Heart left ventricle (tissue), 16 donors: ENCODE measurements at regions not wholly inside any gene's neighbourhood (a gene's known extent, or its start where the extent isn't known, plus 50 kb on each side); places are given as distances from the start of the nearest gene placed in this dataset.
A peak's percentile ranks its signal among the peaks of the same experiment; 100 is the strongest.

ENCODE experiments used
- ATAC-seq, 4 donors: fragments of 200-7000 bp; cut with Tn5 transposase; one replicate each; pipeline ENCODE4 v1.9.1; 2020 to 2022; ENCODE audit warnings: moderate library complexity in 4 of 4, mild to moderate bottlenecking in 3 of 4, moderate number of reproducible peaks in 1 of 4
- DNase-seq, 5 donors: peaks; one replicate each; pipeline ENCODE4 v3.0.0-alpha.2; 2020
- H3K27ac ChIP-seq, 12 donors: fragments of 200-600 bp; sonication (generic) in 4 of 12; one replicate each; pipeline versions ENCODE4 v1.5.0 to v1.8.0; 2016 to 2022; ENCODE audit warnings: mild to moderate bottlenecking in 2 of 12
- H3K27me3 ChIP-seq, 9 donors: fragments of 200-600 bp; sonication (generic) in 2 of 9; one replicate each; pipeline versions ENCODE4 v1.5.1 to v1.8.0; 2016 to 2022; ENCODE audit warnings: mild to moderate bottlenecking in 3 of 9
- H3K36me3 ChIP-seq, 9 donors: fragments of 200-600 bp; sonication (generic) in 2 of 9; one replicate each; pipeline versions ENCODE4 v1.5.0 to v1.8.0; 2018 to 2022; ENCODE audit warnings: mild to moderate bottlenecking in 2 of 9
- H3K4me1 ChIP-seq, 12 donors: fragments of 200-600 bp; sonication (generic) in 4 of 12; one replicate each; pipeline versions ENCODE4 v1.5.0 to v1.8.0; 2016 to 2022; ENCODE audit warnings: mild to moderate bottlenecking in 3 of 12
- H3K4me3 ChIP-seq, 12 donors: fragments of 200-600 bp; sonication (generic) in 4 of 12; one replicate each; pipeline versions ENCODE4 v1.5.0 to v1.8.0; 2017 to 2022; ENCODE audit warnings: mild to moderate bottlenecking in 9 of 12, moderate library complexity in 4 of 12
- H3K9me3 ChIP-seq, 12 donors: fragments of 200-600 bp; sonication (generic) in 4 of 12; one replicate each; pipeline versions ENCODE4 v1.5.0 to v1.8.0; 2016 to 2022; ENCODE audit warnings: mild to moderate bottlenecking in 1 of 12
- POLR2A ChIP-seq, 2 donors: fragments of 450-650 bp; IDR thresholded peaks; one replicate each; pipeline ENCODE4 v1.6.1; 2017; ENCODE audit warnings: antibody characterized with exemption in 2 of 2, mild to moderate bottlenecking in 2 of 2, moderate library complexity in 2 of 2
- WGBS, 4 donors: extraction: QIAGEN DNeasy Blood & Tissue Kit in 2 of 4; methylation state at CpG; one replicate each; pipeline versions ENCODE4 v1.1.5 to v1.1.7; 2013 to 2018; 5-methylcytosine and 5-hydroxymethylcytosine counted together
- intact Hi-C, 10 donors: fragments of 100-400 bp; cut with DNase I; formaldehyde crosslinking; loops; one replicate each; pipeline versions ENCODE4 v1.11.1 to v1.14.2; 2022
- TF ChIP-seq, protein P1 (sequence below), 12 donors: fragments of 200-600 bp; sonication (generic) in 4 of 12; IDR thresholded peaks; one replicate each; pipeline versions ENCODE4 v1.5.0 to v1.8.0; 2018 to 2022; ENCODE audit warnings: antibody characterized with exemption in 12 of 12, mild to moderate bottlenecking in 5 of 12
- donor health status: ischemic (EF 13 %, LVEDD 7.1; RV severe dilation, severe dysfunction).
- donor health status: healthy with polysubstance abuse.
- donor health status: DM: no; HTN: yes; CAD: no.
- donor health status: DM: no; HTN: no; CAD: no.
- donor health status: ischemic (EF 25% LVEDD 6.9; RV normal size, moderate dysfunction).
- donor health status: ischemic (EF 25% LVEDD 5.7; RV mildly dilated, moderate dysfunction).
- donor health status: healthy.
- donor health status: DM: yes; HTN: yes; CAD: no.
- donor health status: ischemic (EF 35%, LVEDD 5.7; RV mildly dilated, moderate dysfunction).
- donor health status: nonischemic (EF 11% LVEDD 7.7; RV severe dilation, severe dysfunction).
- donor health status: DM: yes; HTN: yes; CAD: no.
- donor health status: PGD.
- donor health status: ischemic (EF 29% LVEDD 5.4; RV normal size, mild dysfunction).
- donor health status: nonischemic (EF 23%, LVEDD 6.1; RV moderate dilation, normal function).

DNA sequence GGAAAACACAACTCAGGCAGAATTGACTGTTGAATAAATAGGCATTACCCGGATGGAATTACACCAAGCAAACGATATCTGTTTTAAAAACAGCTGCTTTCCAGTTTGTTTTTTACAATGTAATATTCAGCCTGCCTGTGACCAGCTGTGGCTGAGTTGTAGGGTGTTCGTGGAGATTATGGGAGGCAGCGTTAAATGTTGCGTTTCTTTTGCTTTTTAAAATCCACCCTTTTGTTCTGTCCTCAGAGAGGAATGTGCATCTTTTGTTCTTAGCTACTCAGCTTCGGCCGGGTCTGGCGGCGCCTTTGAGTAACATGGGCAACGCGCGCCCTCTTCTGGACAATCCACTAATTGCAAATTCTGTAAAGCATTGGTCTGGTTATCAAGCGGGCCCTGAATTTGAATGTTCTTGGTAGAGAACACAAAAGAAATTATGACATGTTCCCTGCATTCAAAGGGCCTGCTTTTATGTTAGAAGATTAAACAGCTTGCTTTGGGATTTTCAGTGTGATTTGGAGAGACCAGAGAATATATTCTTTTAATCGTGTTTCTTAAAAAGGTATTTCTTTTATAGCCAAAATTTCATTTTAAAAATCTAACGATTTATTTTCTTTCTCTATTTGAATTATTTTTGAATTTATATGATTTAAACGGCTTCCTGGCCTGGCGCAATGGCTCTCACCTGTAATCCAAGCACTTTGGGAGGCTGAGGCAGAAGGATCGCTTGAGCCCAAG lies 76.3 kb upstream of the TRIM2 start:
- H3K36me3 ChIP-seq, result no peaks in the 10 kb centered on the region
- TF ChIP-seq, protein P1, sequence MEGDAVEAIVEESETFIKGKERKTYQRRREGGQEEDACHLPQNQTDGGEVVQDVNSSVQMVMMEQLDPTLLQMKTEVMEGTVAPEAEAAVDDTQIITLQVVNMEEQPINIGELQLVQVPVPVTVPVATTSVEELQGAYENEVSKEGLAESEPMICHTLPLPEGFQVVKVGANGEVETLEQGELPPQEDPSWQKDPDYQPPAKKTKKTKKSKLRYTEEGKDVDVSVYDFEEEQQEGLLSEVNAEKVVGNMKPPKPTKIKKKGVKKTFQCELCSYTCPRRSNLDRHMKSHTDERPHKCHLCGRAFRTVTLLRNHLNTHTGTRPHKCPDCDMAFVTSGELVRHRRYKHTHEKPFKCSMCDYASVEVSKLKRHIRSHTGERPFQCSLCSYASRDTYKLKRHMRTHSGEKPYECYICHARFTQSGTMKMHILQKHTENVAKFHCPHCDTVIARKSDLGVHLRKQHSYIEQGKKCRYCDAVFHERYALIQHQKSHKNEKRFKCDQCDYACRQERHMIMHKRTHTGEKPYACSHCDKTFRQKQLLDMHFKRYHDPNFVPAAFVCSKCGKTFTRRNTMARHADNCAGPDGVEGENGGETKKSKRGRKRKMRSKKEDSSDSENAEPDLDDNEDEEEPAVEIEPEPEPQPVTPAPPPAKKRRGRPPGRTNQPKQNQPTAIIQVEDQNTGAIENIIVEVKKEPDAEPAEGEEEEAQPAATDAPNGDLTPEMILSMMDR (IDR thresholded peaks at IDR 0.05), result peak; percentile 74 to 93 (median 84)
- no peak for TF ChIP-seq POLR2A (IDR thresholded peaks at IDR 0.05)
- H3K27ac ChIP-seq, result no peak overlapping the region
- intact Hi-C loops, result loop anchor here (1.0 to 5.0 kb wide), 9 partner anchors 41 to 286 kb away; no protein-coding TSS in a partner anchor
- ATAC-seq (peak; percentile 63 to 91 (median 84)), DNase-seq (peak; percentile 75 to 84 (median 81))
- 19 to 20% (median 19%) methylated on average over 18 of the region's 18 CpGs for WGBS, 4 donors
- H3K4me1 ChIP-seq, result peaks cover 0 to 5% (median 0%) of the 10 kb centered on the region in 12 donors
- H3K4me3 ChIP-seq, result peak overlapping the region in 2 of 12 donors; percentile 11 to 32
- H3K27me3 ChIP-seq, result no peaks in the 10 kb centered on the region
- H3K9me3 ChIP-seq, result no peaks in the 10 kb centered on the region

DNA sequence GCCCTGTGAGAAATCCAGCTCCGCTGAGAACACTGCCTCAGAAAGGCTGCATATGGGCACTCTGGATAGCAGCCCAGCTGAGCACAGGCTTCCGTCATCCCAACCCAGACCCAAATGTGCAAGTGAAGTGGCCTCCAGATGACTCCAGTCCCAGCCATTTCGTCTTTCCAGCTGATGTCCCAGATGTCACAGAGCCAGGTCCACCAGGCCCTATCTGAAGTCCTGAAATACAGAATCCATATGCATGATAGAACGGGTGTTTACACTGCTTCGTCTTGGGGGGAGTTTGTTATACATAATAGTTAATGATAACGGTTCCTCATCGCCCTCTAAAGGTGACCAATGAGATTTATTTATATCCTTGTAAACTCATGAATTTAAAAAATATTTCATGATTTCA lies 72.6 kb upstream of the TRIM2 start:
- WGBS, 4 donors, result 61 to 69% (median 65%) methylated on average over 6 to 7 of the region's 7 CpGs
- intact Hi-C loops, result no loop called here
- Histone ChIP-seq H3K4me3 (no peak overlapping the region), H3K4me1 (peaks cover 0 to 5% (median 0%) of the 10 kb centered on the region in 12 donors), H3K36me3 (no peaks in the 10 kb centered on the region), H3K27ac (no peak overlapping the region), H3K27me3 (no peaks in the 10 kb centered on the region), H3K9me3 (no peaks in the 10 kb centered on the region)
- DNase-seq (no peak), ATAC-seq (no peak)
- TF ChIP-seq POLR2A (IDR thresholded peaks at IDR 0.05), result no peak
- TF ChIP-seq, protein P1 (IDR thresholded peaks at IDR 0.05), result no peak

DNA sequence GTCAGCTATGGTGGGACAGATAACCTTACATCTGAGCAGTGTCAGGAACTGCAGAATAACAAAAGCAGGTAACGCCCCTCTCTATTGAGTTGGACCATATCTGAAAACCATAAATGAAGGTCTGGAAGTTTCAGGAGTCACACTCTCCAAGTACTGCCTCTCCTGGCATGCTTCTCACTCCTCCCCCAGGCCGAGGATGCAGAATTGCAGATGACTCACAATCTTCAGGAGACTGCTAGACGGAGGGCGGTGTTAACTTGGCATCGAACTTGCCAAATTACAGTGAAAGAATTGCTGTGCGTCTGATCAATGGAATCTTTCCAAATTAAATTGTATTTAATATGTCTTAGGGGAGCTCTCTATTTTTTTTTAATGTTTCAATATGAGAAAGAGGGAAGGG lies 67.1 kb upstream of the TRIM2 start:
- no peaks in the 10 kb centered on the region for H3K9me3 ChIP-seq
- peaks cover 0 to 5% (median 0%) of the 10 kb centered on the region in 12 donors for H3K4me1 ChIP-seq
- 51 to 74% (median 58%) methylated on average over 6 of the region's 6 CpGs for WGBS, 4 donors
- TF ChIP-seq, protein P1 (IDR thresholded peaks at IDR 0.05), result no peak
- TF ChIP-seq POLR2A (IDR thresholded peaks at IDR 0.05), result no peak
- H3K27ac ChIP-seq, result no peak overlapping the region
- H3K36me3 ChIP-seq, result no peaks in the 10 kb centered on the region
- ATAC-seq, result peak in 2 of 4 donors; percentile 43 to 77
- no peaks in the 10 kb centered on the region for H3K27me3 ChIP-seq
- intact Hi-C loops, result no loop called here
- H3K4me3 ChIP-seq, result no peak overlapping the region
- DNase-seq, result no peak

DNA sequence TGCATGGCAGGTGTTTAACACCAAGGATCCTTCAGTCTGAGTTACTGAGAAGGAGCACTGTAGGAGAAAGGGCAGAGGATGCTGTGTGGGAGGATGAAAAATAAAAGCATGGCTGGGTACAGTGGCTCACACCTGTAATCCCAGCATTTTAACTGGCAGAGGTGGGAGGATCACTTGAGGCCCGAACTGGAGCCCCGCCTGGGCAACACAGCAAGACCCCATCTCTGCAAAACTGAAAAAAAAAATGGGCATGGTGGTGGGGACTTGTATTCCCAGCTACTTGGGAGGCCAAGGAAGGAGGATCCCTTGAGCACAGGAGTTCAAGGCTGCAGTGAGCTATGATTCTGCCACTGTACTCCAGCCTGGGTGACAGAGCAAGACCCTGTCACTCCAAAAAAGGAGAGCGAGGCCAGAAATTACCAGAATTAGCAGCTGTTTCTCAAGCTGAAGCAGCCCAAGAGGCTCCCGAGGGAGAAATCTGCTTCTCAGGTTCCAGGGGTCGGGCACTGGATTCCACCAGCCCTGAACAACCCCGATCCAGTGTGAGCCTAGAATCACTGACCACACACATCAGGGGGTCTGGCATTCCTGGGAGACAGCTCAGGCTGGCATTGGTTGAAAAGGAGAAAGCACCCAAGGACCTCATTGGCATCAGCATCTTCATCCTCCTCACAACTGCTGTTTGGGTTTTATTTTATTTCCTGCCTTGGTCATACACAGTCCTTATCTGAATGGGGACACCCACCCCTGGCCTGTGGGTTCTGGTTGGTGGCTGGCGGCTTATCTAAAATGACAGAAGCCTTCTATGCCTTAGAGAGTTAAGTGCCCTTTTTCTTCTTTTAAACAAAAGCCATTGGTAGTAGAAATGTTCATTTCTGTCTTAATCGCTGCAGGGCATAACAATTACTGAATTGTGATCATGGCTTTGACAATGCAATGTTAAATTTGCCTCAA lies 66.3 kb upstream of the TRIM2 start:
- intact Hi-C loops, result no loop called here
- DNase-seq (no peak), ATAC-seq (no peak)
- Histone ChIP-seq H3K27ac (no peak overlapping the region), H3K27me3 (no peaks in the 10 kb centered on the region), H3K9me3 (no peaks in the 10 kb centered on the region), H3K4me1 (peaks cover 0 to 7% (median 0%) of the 10 kb centered on the region in 12 donors), H3K4me3 (no peak overlapping the region), H3K36me3 (no peaks in the 10 kb centered on the region)
- WGBS, 4 donors, result 86 to 92% (median 88%) methylated on average over 8 of the region's 8 CpGs
- TF ChIP-seq, protein P1 (IDR thresholded peaks at IDR 0.05), result no peak
- TF ChIP-seq POLR2A (IDR thresholded peaks at IDR 0.05), result no peak
